ENCODE measurements at regions not wholly inside any gene's neighbourhood (a gene's known extent, or its start where the extent isn't known, plus 50 kb on each side); places are given as distances from the start of the nearest gene placed in this dataset.

- TF ChIP-seq CHD7 (IDR thresholded peaks at IDR 0.05; ENCODE audit: insufficient replicate concordance, low read length) (no peak), JUN (IDR thresholded peaks at IDR 0.05; ENCODE audit: low read depth, low read length) (no peak), SAP30 (IDR thresholded peaks at IDR 0.05; ENCODE audit: insufficient read depth, insufficient replicate concordance, low read length) (no peak)
Observed at GRCh38 chr12:46515829-46516228, 143.3 kb upstream of the SLC38A2 start (continued).
